AG04449 (cell line): ENCODE measurements at regions not wholly inside any gene's neighbourhood (a gene's known extent, or its start where the extent isn't known, plus 50 kb on each side); places are given as distances from the start of the nearest gene placed in this dataset.

ENCODE experiments used
- CTCF ChIA-PET: fragments of 350-600 bp; formaldehyde crosslinking; extraction: SDS; loops from one replicate; lab custom pipeline; 2021; ENCODE audit warnings: antibody characterized with exemption; lab: Yijun Ruan, JAX
- POLR2A ChIA-PET: fragments of 400-600, 350-600 bp; formaldehyde crosslinking; extraction: SDS; loops from one replicate; lab custom pipeline; 2020; ENCODE audit warnings: antibody characterized with exemption, inconsistent platforms; lab: Yijun Ruan, JAX
- DNase-seq: peaks from one replicate; pipeline ENCODE4 v3.0.0-alpha.2; 2010; ENCODE audit warnings: low read depth, low spot score
- H3K4me3 ChIP-seq: 2 replicates; pipeline ENCODE4 v1.5.1; 2011; ENCODE audit warnings: low read depth, mild to moderate bottlenecking, control low read depth, low read length
- CTCF ChIP-seq: IDR thresholded peaks from one replicate; pipeline ENCODE4 v1.5.1; 2011; ENCODE audit warnings: mild to moderate bottlenecking, moderate library complexity, low read length, control low read depth, inconsistent platforms; ENCODE audit not compliant: insufficient read depth; ENCODE audit errors: missing control alignments

GRCh38 chr2:2672249-2672648 is 341.2 kb upstream of the MYT1L start:
- no peak overlapping the region for H3K4me3 ChIP-seq
- POLR2A ChIA-PET, result no interaction called here
- no peak for TF ChIP-seq CTCF
- DNase-seq, result no peak
- CTCF ChIA-PET, result no interaction called here

- H3K4me3 ChIP-seq, result no peak overlapping the region
- POLR2A ChIA-PET, result no interaction called here
- CTCF ChIA-PET, result no interaction called here
- no peak for DNase-seq
- TF ChIP-seq CTCF, result no peak
These were observed 340.8 kb upstream of the MYT1L start for GRCh38 chr2:2671826-2672225.

- H3K4me3 ChIP-seq, result no peak overlapping the region
- ChIA-PET POLR2A (no interaction called here), CTCF (no interaction called here)
- TF ChIP-seq CTCF, result no peak
- no peak for DNase-seq
These were observed 338.2 kb upstream of the MYT1L start for GRCh38 chr2:2669316-2669715.

GRCh38 chr2:2668681-2669265 is 337.7 kb upstream of the MYT1L start:
- ChIA-PET POLR2A (no interaction called here), CTCF (no interaction called here)
- no peak overlapping the region for H3K4me3 ChIP-seq
- DNase-seq, result no peak
- no peak for TF ChIP-seq CTCF

GRCh38 chr2:2667690-2668089 is 336.6 kb upstream of the MYT1L start:
- no peak for DNase-seq
- ChIA-PET POLR2A (no interaction called here), CTCF (no interaction called here)
- TF ChIP-seq CTCF, result no peak
- no peak overlapping the region for H3K4me3 ChIP-seq

GRCh38 chr2:2665834-2666133 is 334.7 kb upstream of the MYT1L start:
- TF ChIP-seq CTCF, result no peak
- ChIA-PET CTCF (no interaction called here), POLR2A (no interaction called here)
- DNase-seq, result no peak
- no peak overlapping the region for H3K4me3 ChIP-seq
